GM23338 (cell line): ENCODE measurements at regions not wholly inside any gene's neighbourhood (a gene's known extent, or its start where the extent isn't known, plus 50 kb on each side); places are given as distances from the start of the nearest gene placed in this dataset.

Experiments used
- ATAC-seq: fragments of 200-7000 bp; cut with Tn5 transposase; 3 replicates; pipeline ENCODE4 v1.9.1; 2020
- DNase-seq: peaks from one replicate; pipeline ENCODE4 v3.0.0-alpha.2; 2015; ENCODE audit warnings: low spot score
- H2AFZ ChIP-seq: fragments of 200-600 bp; sonication (generic); 2 replicates; pipeline ENCODE4 v1.8.0; 2016; ENCODE audit warnings: antibody characterized with exemption, mild to moderate bottlenecking, moderate library complexity
- H3F3A ChIP-seq: fragments of 200-600 bp; sonication (generic); replicated peaks from 2 replicates; pipeline ENCODE4 v1.8.0; 2017; ENCODE audit warnings: antibody characterized with exemption, mixed run types, low read depth
- H3K27ac ChIP-seq: fragments of 200-600 bp; sonication (generic); 2 replicates; pipeline ENCODE4 v1.6.1; 2016; ENCODE audit warnings: low read depth
- H3K27me3 ChIP-seq: fragments of 200-600 bp; sonication (generic); 2 replicates; pipeline ENCODE4 v1.8.0; 2016; ENCODE audit warnings: mild to moderate bottlenecking, mixed run types, moderate library complexity; ENCODE audit not compliant: insufficient read depth
- H3K36me3 ChIP-seq: fragments of 200-600 bp; sonication (generic); 2 replicates; pipeline ENCODE4 v1.8.0; 2016; ENCODE audit warnings: mild to moderate bottlenecking; ENCODE audit not compliant: insufficient read depth
- H3K4me1 ChIP-seq: fragments of 200-600 bp; sonication (generic); 2 replicates; pipeline ENCODE4 v1.8.0; 2016; ENCODE audit warnings: mild to moderate bottlenecking, moderate library complexity; ENCODE audit not compliant: insufficient read depth
- H3K4me2 ChIP-seq: fragments of 200-600 bp; sonication (generic); 2 replicates; pipeline ENCODE4 v1.7.1; 2017; ENCODE audit warnings: mixed run types
- H3K4me3 ChIP-seq: fragments of 200-600 bp; sonication (generic); 2 replicates; pipeline ENCODE4 v1.6.1; 2016; ENCODE audit warnings: mixed run types
- H3K79me2 ChIP-seq: fragments of 200-600 bp; sonication (generic); replicated peaks from 2 replicates; pipeline ENCODE4 v1.8.0; 2017; ENCODE audit warnings: mild to moderate bottlenecking; ENCODE audit not compliant: insufficient read depth
- H3K9me2 ChIP-seq: fragments of 200-600 bp; sonication (generic); 2 replicates; pipeline ENCODE4 v1.8.0; 2017; ENCODE audit not compliant: insufficient read depth
- H4K20me1 ChIP-seq: fragments of 200-600 bp; sonication (generic); replicated peaks from 2 replicates; pipeline ENCODE4 v1.8.0; 2017; ENCODE audit warnings: mild to moderate bottlenecking; ENCODE audit not compliant: insufficient read depth
- H3K27ac Mint-ChIP-seq: 2 replicates; pipeline ENCODE4 v1.8.0; 2020; ENCODE audit warnings: inconsistent platforms, mild to moderate bottlenecking, moderate library complexity, mixed read lengths
- H3K27me3 Mint-ChIP-seq: 3 replicates; pipeline ENCODE4 v1.8.0; 2022; ENCODE audit warnings: low read depth, mild to moderate bottlenecking, moderate library complexity, mixed read lengths, inconsistent platforms; ENCODE audit not compliant: insufficient read depth, poor library complexity
- H3K36me3 Mint-ChIP-seq: 3 replicates; pipeline ENCODE4 v1.8.0; 2021; ENCODE audit warnings: low read depth, mild to moderate bottlenecking, inconsistent platforms, moderate library complexity, mixed read lengths
- H3K4me1 Mint-ChIP-seq: 3 replicates; pipeline ENCODE4 v1.8.0; 2020; ENCODE audit warnings: mild to moderate bottlenecking, inconsistent platforms, mixed read lengths
- H3K4me3 Mint-ChIP-seq: 3 replicates; pipeline ENCODE4 v1.8.0; 2021; ENCODE audit warnings: moderate library complexity, mild to moderate bottlenecking, inconsistent platforms, mixed read lengths
- H3K9me3 Mint-ChIP-seq: 3 replicates; pipeline ENCODE4 v1.8.0; 2020; ENCODE audit warnings: moderate library complexity, mild to moderate bottlenecking, inconsistent platforms, mixed read lengths
- CREB1 ChIP-seq: fragments of 250-450 bp; sonication (Bioruptor Pico); IDR thresholded peaks from 2 replicates; pipeline ENCODE4 v1.5.0; 2020; ENCODE audit warnings: low read depth, mild to moderate bottlenecking, moderate library complexity
- EZH2phosphoT487 ChIP-seq: fragments of 200-600 bp; sonication (generic); IDR thresholded peaks from one replicate; pipeline ENCODE4 v1.8.1; 2018; ENCODE audit warnings: antibody characterized with exemption; ENCODE audit not compliant: unreplicated experiment
- JUNB ChIP-seq: IDR thresholded peaks from one replicate; pipeline ENCODE4 v1.6.1; 2016; ENCODE audit warnings: antibody characterized with exemption; ENCODE audit not compliant: unreplicated experiment
- POLR2AphosphoS5 ChIP-seq: IDR thresholded peaks from 2 replicates; pipeline ENCODE4 v1.6.1; 2016; ENCODE audit warnings: antibody characterized with exemption, low read depth
- STAT1 ChIP-seq: IDR thresholded peaks from one replicate; pipeline ENCODE4 v1.6.1; 2016; ENCODE audit warnings: antibody characterized with exemption; ENCODE audit not compliant: unreplicated experiment
- ZNF114 ChIP-seq: fragments of 250-450 bp; sonication (Bioruptor Pico); IDR thresholded peaks from 2 replicates; pipeline ENCODE4 v1.5.0; 2020; ENCODE audit warnings: mild to moderate bottlenecking, moderate library complexity
- ZNF331 ChIP-seq: fragments of 250-450 bp; sonication (Bioruptor Pico); IDR thresholded peaks from 2 replicates; pipeline ENCODE4 v1.5.0; 2020; ENCODE audit warnings: low read depth, mild to moderate bottlenecking, moderate library complexity
- ZNF462 ChIP-seq: fragments of 250-450 bp; sonication (Bioruptor Pico); IDR thresholded peaks from 2 replicates; pipeline ENCODE4 v1.5.0; 2020; ENCODE audit warnings: mild to moderate bottlenecking, moderate library complexity

- TF ChIP-seq ZNF462 (CRISPR knock-in tag) (no peak), EZH2phosphoT487 (no peak), ZNF114 (CRISPR knock-in tag) (no peak)
These were observed 699.8 kb downstream of the GALR1 start (continued) for GRCh38 chr18:77949355-77949973.

- H3K9me2 ChIP-seq, result no peaks in the 10 kb centered on the region
- Mint-ChIP-seq H3K27me3 (peaks cover 4% of the 10 kb centered on the region), H3K9me3 (peaks cover 84% of the 10 kb centered on the region)
- TF ChIP-seq POLR2AphosphoS5 (no peak), STAT1 (no peak), ZNF114 (CRISPR knock-in tag) (no peak), CREB1 (CRISPR knock-in tag) (no peak), ZNF331 (CRISPR knock-in tag) (no peak), JUNB (no peak), EZH2phosphoT487 (no peak), ZNF462 (CRISPR knock-in tag) (no peak)
These were observed 709.6 kb downstream of the GALR1 start for GRCh38 chr18:77959248-77959647.

More at GRCh38 chr18:77959248-77959647, 709.6 kb downstream of the GALR1 start:
- Histone ChIP-seq H3F3A (no peaks in the 10 kb centered on the region), H3K79me2 (no peaks in the 10 kb centered on the region), H3K27me3 (no peaks in the 10 kb centered on the region), H3K4me3 (no peak overlapping the region), H3K36me3 (peaks cover 6% of the 10 kb centered on the region; the same call in 1 of the 2 replicates), H2AFZ (no peak overlapping the region), H3K27ac (no peak overlapping the region), H4K20me1 (no peaks in the 10 kb centered on the region), H3K4me1 (no peaks in the 10 kb centered on the region), H3K4me2 (no peak overlapping the region)
- no peak overlapping the region for H3K27ac Mint-ChIP-seq
- no peak for ATAC-seq
- peaks cover 36% of the 10 kb centered on the region for H3K36me3 Mint-ChIP-seq
- no peak overlapping the region for H3K4me3 Mint-ChIP-seq
- no peaks in the 10 kb centered on the region for H3K4me1 Mint-ChIP-seq
- no peak for DNase-seq
